ENCODE measurements at regions not wholly inside any gene's neighbourhood (a gene's known extent, or its start where the extent isn't known, plus 50 kb on each side); places are given as distances from the start of the nearest gene placed in this dataset.
"Not testable (repeated sequence)": the region's sequence is repeated elsewhere in the genome, so short reads cannot be mapped to it uniquely, and the experiment has no call there.

GRCh38 chr11:11207428-11207827 lies 145.6 kb downstream of the CSNK2A3 start:
- Histone ChIP-seq H3K36me3 (ENCODE audit: control insufficient read depth, insufficient read depth, low read length) (no peaks in the 10 kb centered on the region), H3K27me3 (ENCODE audit: control insufficient read depth, insufficient read depth, low read length) (no peaks in the 10 kb centered on the region), H3K4me3 (ENCODE audit: low read length) (no peak overlapping the region), H3K9ac (ENCODE audit: low read length) (no peak overlapping the region), H3K4me1 (ENCODE audit: control insufficient read depth, insufficient read depth, low read length) (peaks cover 7% of the 10 kb centered on the region), H3K27ac (ENCODE audit: low read depth, low read length) (no peak overlapping the region)

GRCh38 chr11:11206484-11206883 lies 146.6 kb downstream of the CSNK2A3 start:
- no peak overlapping the region for H3K9ac ChIP-seq (ENCODE audit: low read length)
- no peaks in the 10 kb centered on the region for H3K27me3 ChIP-seq (ENCODE audit: control insufficient read depth, insufficient read depth, low read length)
- peaks cover 2% of the 10 kb centered on the region for H3K4me1 ChIP-seq (ENCODE audit: control insufficient read depth, insufficient read depth, low read length)
- no peak overlapping the region for H3K27ac ChIP-seq (ENCODE audit: low read depth, low read length)
- H3K36me3 ChIP-seq (ENCODE audit: control insufficient read depth, insufficient read depth, low read length): no peaks in the 10 kb centered on the region
- H3K4me3 ChIP-seq (ENCODE audit: low read length): no peak overlapping the region

- H3K9ac ChIP-seq (ENCODE audit: low read length): no peak overlapping the region
- no peak overlapping the region for H3K4me3 ChIP-seq (ENCODE audit: low read length)
- no peak overlapping the region for H3K27ac ChIP-seq (ENCODE audit: low read depth, low read length)
- H3K27me3 ChIP-seq (ENCODE audit: control insufficient read depth, insufficient read depth, low read length): no peaks in the 10 kb centered on the region
- H3K36me3 ChIP-seq (ENCODE audit: control insufficient read depth, insufficient read depth, low read length): no peaks in the 10 kb centered on the region
- H3K4me1 ChIP-seq (ENCODE audit: control insufficient read depth, insufficient read depth, low read length): no peaks in the 10 kb centered on the region
Observed at GRCh38 chr11:11202885-11203284, 150.2 kb downstream of the CSNK2A3 start.

- not testable (repeated sequence) for H3K4me1 ChIP-seq (ENCODE audit: control insufficient read depth, insufficient read depth, low read length); H3K36me3 ChIP-seq (ENCODE audit: control insufficient read depth, insufficient read depth, low read length); H3K27me3 ChIP-seq (ENCODE audit: control insufficient read depth, insufficient read depth, low read length); H3K27ac ChIP-seq (ENCODE audit: low read depth, low read length); H3K9ac ChIP-seq (ENCODE audit: low read length); H3K4me3 ChIP-seq (ENCODE audit: low read length)
Observed at GRCh38 chr11:11201302-11201701, 151.7 kb downstream of the CSNK2A3 start.

- Histone ChIP-seq H3K27ac (ENCODE audit: low read depth, low read length) (no peak overlapping the region), H3K9ac (ENCODE audit: low read length) (no peak overlapping the region), H3K4me3 (ENCODE audit: low read length) (no peak overlapping the region), H3K27me3 (ENCODE audit: control insufficient read depth, insufficient read depth, low read length) (no peaks in the 10 kb centered on the region), H3K4me1 (ENCODE audit: control insufficient read depth, insufficient read depth, low read length) (peaks cover 2% of the 10 kb centered on the region), H3K36me3 (ENCODE audit: control insufficient read depth, insufficient read depth, low read length) (no peaks in the 10 kb centered on the region)
Observed at GRCh38 chr11:11192541-11192940, 160.5 kb downstream of the CSNK2A3 start.

- H3K9ac ChIP-seq (ENCODE audit: low read length): no peak overlapping the region
- no peak overlapping the region for H3K4me3 ChIP-seq (ENCODE audit: low read length)
- H3K36me3 ChIP-seq (ENCODE audit: control insufficient read depth, insufficient read depth, low read length): no peaks in the 10 kb centered on the region
- peaks cover 2% of the 10 kb centered on the region for H3K4me1 ChIP-seq (ENCODE audit: control insufficient read depth, insufficient read depth, low read length)
- no peaks in the 10 kb centered on the region for H3K27me3 ChIP-seq (ENCODE audit: control insufficient read depth, insufficient read depth, low read length)
- no peak overlapping the region for H3K27ac ChIP-seq (ENCODE audit: low read depth, low read length)
Observed at GRCh38 chr11:11189506-11189905, 163.5 kb downstream of the CSNK2A3 start.

GRCh38 chr11:11186249-11186648 lies 166.8 kb downstream of the CSNK2A3 start:
- Histone ChIP-seq H3K27ac (ENCODE audit: low read depth, low read length) (no peak overlapping the region), H3K27me3 (ENCODE audit: control insufficient read depth, insufficient read depth, low read length) (no peaks in the 10 kb centered on the region), H3K36me3 (ENCODE audit: control insufficient read depth, insufficient read depth, low read length) (no peaks in the 10 kb centered on the region), H3K4me3 (ENCODE audit: low read length) (no peak overlapping the region), H3K4me1 (ENCODE audit: control insufficient read depth, insufficient read depth, low read length) (peaks cover 2% of the 10 kb centered on the region), H3K9ac (ENCODE audit: low read length) (no peak overlapping the region)

GRCh38 chr11:11182261-11182660 lies 170.8 kb downstream of the CSNK2A3 start:
- Histone ChIP-seq H3K9ac (ENCODE audit: low read length) (no peak overlapping the region), H3K4me1 (ENCODE audit: control insufficient read depth, insufficient read depth, low read length) (peaks cover 14% of the 10 kb centered on the region), H3K36me3 (ENCODE audit: control insufficient read depth, insufficient read depth, low read length) (no peaks in the 10 kb centered on the region), H3K4me3 (ENCODE audit: low read length) (no peak overlapping the region), H3K27ac (ENCODE audit: low read depth, low read length) (no peak overlapping the region), H3K27me3 (ENCODE audit: control insufficient read depth, insufficient read depth, low read length) (no peaks in the 10 kb centered on the region)

- no peaks in the 10 kb centered on the region for H3K27me3 ChIP-seq (ENCODE audit: control insufficient read depth, insufficient read depth, low read length)
- no peak overlapping the region for H3K4me3 ChIP-seq (ENCODE audit: low read length)
- peak overlapping the region; percentile 79 for H3K27ac ChIP-seq (ENCODE audit: low read depth, low read length)
- H3K4me1 ChIP-seq (ENCODE audit: control insufficient read depth, insufficient read depth, low read length): peaks cover 15% of the 10 kb centered on the region
- no peaks in the 10 kb centered on the region for H3K36me3 ChIP-seq (ENCODE audit: control insufficient read depth, insufficient read depth, low read length)
- H3K9ac ChIP-seq (ENCODE audit: low read length): no peak overlapping the region
Observed at GRCh38 chr11:11178671-11179638, 174.1 kb downstream of the CSNK2A3 start.

- Histone ChIP-seq H3K36me3 (ENCODE audit: control insufficient read depth, insufficient read depth, low read length) (no peaks in the 10 kb centered on the region), H3K27ac (ENCODE audit: low read depth, low read length) (peak overlapping the region; percentile 52), H3K4me1 (ENCODE audit: control insufficient read depth, insufficient read depth, low read length) (peaks cover 15% of the 10 kb centered on the region), H3K4me3 (ENCODE audit: low read length) (no peak overlapping the region), H3K9ac (ENCODE audit: low read length) (no peak overlapping the region), H3K27me3 (ENCODE audit: control insufficient read depth, insufficient read depth, low read length) (no peaks in the 10 kb centered on the region)
Observed at GRCh38 chr11:11177156-11177808, 175.8 kb downstream of the CSNK2A3 start.

GRCh38 chr11:11173316-11174025 lies 179.6 kb downstream of the CSNK2A3 start:
- no peak overlapping the region for H3K4me3 ChIP-seq (ENCODE audit: low read length)
- no peak overlapping the region for H3K9ac ChIP-seq (ENCODE audit: low read length)
- H3K4me1 ChIP-seq (ENCODE audit: control insufficient read depth, insufficient read depth, low read length): peaks cover 25% of the 10 kb centered on the region
- no peaks in the 10 kb centered on the region for H3K36me3 ChIP-seq (ENCODE audit: control insufficient read depth, insufficient read depth, low read length)
- no peak overlapping the region for H3K27ac ChIP-seq (ENCODE audit: low read depth, low read length)
- no peaks in the 10 kb centered on the region for H3K27me3 ChIP-seq (ENCODE audit: control insufficient read depth, insufficient read depth, low read length)

- peaks cover 22% of the 10 kb centered on the region for H3K4me1 ChIP-seq (ENCODE audit: control insufficient read depth, insufficient read depth, low read length)
- H3K4me3 ChIP-seq (ENCODE audit: low read length): no peak overlapping the region
- no peaks in the 10 kb centered on the region for H3K27me3 ChIP-seq (ENCODE audit: control insufficient read depth, insufficient read depth, low read length)
- H3K9ac ChIP-seq (ENCODE audit: low read length): no peak overlapping the region
- H3K36me3 ChIP-seq (ENCODE audit: control insufficient read depth, insufficient read depth, low read length): no peaks in the 10 kb centered on the region
- peak overlapping the region; percentile 91 for H3K27ac ChIP-seq (ENCODE audit: low read depth, low read length)
Observed at GRCh38 chr11:11171854-11172253, 181.2 kb downstream of the CSNK2A3 start.
